Stimulated activated CD4-positive, alpha-beta T cell treated with anti-CD3 and anti-CD28 coated beads, Interleukin-4, amount 100 ng/mL, for 24 hours (primary cell): ENCODE measurements at regions not wholly inside any gene's neighbourhood (a gene's known extent, or its start where the extent isn't known, plus 50 kb on each side); places are given as distances from the start of the nearest gene placed in this dataset.

Experiments used
- DNase-seq: peaks from one replicate; pipeline ENCODE4 v3.0.0-alpha.2; 2020

DNA sequence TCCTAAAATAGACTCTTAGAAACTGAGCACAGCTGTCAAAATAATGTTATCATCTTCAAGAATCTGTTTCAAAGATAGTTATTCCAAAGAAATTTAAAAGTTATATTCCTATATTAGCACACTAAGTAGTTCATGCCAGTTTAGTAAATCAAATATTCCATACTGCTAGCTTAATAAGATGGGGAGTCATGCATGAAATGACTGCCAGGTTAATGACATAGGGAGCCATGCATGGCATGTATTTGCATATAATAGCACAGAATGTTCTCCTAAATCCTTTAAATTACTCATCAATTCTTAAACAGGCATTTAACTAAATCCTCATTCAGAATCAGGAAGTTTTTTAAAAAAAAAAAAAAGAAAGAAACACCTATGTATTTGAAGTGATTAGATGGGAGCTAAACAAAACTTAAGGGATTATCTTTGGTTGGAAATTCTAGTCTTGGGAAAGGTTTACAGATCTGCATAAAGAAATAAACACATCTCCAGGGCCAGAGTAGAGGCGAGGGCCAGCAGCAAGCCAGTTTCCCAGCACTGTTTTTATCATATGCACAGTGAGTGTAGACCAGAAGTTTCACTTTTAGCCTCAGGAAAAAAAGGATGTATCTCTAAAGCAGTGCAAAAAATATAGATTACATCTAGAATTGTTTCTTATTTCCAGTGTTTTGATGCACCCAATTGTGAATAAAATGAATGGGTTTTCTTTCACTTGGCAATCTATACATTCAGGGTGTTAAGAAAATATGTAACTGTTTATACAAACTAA is 366.4 kb upstream of the AGTR1 start:
- DNase-seq, result no peak

DNA sequence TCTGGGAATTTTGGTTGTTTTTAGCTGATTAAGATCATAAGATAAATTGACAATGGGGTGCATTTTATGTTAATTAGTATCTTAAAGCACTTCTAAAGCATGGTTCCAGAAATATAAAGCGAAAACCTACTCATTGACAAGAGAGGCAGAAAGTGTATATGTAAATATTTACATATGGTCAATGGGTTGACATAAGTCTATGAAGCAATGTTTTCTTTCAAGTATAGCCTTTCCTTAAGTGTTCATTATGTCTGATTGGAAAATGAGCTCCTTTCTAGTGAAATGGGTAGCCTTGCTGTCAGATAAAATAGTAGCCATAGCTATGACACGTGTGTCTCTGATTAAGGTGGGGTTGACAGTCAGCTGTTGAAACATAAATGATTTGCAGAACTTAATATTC is 365.2 kb upstream of the AGTR1 start:
- DNase-seq, result no peak

DNA sequence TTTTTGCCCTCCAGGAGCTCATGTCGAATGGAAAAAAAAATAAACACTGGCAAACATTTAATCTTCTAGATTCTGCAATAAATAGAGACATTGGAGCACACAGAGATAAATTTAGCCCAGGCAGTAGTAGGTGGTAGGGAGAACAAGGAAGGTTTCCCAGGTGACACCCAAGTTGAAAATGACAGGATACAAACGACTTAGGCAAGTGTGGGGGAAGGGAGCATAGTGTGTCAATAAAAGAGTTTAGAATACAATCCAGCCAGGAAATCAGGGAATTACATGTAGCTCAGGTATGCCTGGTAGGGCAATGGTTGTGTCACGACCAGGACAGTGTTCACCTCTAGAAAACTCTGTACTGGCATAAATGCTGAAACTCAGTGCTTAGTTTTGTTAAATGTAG is 364.6 kb upstream of the AGTR1 start:
- DNase-seq, result no peak

GRCh38 chr3:148335612-148336011 is 362.1 kb upstream of the AGTR1 start:
- DNase-seq, result no peak

GRCh38 chr3:148343416-148343815 is 354.3 kb upstream of the AGTR1 start:
- DNase-seq, result no peak

GRCh38 chr3:148344521-148344920 is 353.2 kb upstream of the AGTR1 start:
- DNase-seq, result no peak

GRCh38 chr3:148360051-148360450 is 337.7 kb upstream of the AGTR1 start:
- no peak for DNase-seq

- DNase-seq, result no peak
Observed at GRCh38 chr3:148366743-148367410, 330.8 kb upstream of the AGTR1 start.

DNA sequence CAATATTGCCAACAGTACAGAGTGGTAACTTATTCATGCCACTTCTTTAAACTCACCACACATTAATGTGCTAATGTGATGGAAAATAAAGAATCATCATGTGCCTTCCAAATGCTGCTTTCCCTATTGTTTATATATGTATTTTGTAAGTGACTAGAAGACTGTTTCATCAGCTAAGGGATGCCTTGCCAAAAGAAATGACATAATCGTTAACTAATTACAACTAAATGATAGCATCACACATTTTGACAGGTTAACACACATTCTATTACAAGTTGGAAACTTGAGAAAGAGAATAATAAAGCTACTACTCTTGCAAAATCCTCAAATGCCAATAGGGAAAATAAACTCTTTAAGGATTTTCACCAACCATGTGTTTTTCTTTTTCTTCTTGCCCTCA is 329.9 kb upstream of the AGTR1 start:
- no peak for DNase-seq

GRCh38 chr3:148369381-148369780 is 328.3 kb upstream of the AGTR1 start:
- no peak for DNase-seq

GRCh38 chr3:148372206-148372875 is 325.4 kb upstream of the AGTR1 start:
- no peak for DNase-seq

DNA sequence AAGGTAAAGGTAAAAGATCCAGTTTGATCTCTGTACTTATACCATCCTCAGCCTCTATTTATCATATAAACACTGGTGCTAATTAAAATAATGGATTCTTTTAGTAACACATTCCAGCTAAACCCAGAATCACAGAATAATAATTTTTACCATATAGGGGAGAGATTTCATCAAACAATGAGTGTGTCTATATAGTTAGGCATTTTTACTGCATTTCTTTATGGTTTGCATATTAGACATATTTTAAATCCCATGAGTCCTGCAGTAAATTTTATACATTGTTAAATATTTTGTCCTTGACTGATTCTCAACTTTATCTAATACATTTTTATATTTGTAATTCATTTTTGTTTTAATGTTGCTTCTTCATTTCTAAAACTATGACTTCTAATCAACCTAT is 323.7 kb upstream of the AGTR1 start:
- no peak for DNase-seq

DNA sequence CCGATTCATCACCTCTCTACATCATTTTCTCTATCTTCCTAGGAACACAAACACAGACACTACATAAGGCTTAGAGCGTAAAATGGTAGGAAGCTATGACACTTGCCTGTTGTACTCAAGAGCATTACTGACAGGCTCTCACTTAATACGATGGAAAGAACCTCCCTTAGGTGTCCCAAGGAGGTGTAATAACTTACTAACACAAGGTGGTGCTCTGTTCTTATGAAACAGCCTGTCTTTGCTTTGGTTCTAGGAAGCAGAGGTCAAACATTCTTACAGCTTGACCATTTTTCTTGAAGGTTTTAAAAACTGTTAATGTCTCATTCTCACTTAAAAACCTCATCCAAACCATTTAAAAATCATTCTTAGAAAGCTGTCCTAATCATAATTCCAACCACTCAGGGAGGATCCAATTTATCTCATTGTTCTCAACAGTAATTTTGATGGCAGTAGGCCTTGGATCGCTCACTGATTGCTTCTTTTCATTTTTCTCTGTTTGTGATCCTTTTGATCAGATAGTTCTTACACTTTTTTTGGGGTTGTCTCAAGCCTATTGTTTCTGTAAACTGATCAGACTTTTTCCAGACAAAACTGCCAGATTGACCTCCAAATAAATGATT is 317.8 kb upstream of the AGTR1 start:
- no peak for DNase-seq

DNA sequence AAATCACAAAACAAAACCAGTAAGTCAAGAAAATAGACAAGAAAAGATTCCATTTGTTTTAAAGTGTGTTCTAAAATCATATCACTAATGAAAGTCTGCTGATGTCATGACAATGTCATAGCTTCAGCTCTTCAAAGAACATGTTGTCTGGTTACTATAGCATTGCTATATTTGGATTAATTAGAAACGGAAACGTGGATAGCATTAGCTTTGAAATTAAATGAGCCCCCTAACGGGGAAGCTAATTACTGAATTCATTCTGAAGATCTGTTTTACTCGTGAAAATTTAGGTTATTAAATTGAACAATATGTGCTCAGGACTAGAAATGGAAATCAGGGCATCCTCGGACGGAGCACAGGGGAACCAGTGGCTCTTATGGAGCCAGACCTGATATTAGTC is 316.7 kb upstream of the AGTR1 start:
- DNase-seq, result no peak

- no peak for DNase-seq
Observed at GRCh38 chr3:148389916-148390315, 307.8 kb upstream of the AGTR1 start.

DNA sequence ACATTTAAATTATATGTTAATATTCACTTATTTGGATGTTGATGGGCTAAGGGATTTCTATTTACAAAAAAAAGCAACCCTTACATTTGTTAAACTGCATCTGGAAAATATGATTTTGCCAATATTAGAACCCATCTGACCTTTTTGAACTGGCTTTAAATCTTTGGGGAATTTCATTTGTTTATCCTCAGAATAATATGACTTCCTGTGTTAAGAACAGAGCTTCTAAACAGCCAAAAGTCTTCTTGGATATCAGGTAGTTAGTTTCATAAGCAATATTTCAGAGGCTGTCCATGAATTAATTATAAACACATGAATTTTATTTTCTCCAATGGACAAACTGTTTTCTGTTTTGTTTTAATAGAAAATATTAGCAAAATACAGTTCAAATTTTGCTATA is 301.9 kb upstream of the AGTR1 start:
- DNase-seq, result no peak

DNA sequence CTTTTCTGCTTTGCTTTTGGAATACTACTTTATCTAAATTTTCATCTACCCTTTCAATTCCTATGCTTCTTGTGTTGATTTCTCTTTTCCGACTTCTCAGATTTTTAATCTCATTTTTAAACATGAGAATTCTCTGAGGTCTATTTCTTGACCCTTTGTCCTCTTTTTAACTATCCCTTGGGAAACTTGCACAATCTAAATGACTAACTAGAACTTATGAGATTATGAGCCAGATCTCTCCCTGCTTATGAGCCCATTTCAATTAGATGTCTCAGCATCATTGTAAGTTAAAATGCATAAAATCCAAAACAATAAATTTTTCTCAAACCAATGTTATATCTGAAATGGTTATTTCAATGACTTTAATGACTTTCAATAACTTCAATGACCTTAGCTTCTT is 296.9 kb upstream of the AGTR1 start:
- DNase-seq, result no peak

GRCh38 chr3:148408667-148409066 is 289.0 kb upstream of the AGTR1 start:
- DNase-seq, result no peak

DNA sequence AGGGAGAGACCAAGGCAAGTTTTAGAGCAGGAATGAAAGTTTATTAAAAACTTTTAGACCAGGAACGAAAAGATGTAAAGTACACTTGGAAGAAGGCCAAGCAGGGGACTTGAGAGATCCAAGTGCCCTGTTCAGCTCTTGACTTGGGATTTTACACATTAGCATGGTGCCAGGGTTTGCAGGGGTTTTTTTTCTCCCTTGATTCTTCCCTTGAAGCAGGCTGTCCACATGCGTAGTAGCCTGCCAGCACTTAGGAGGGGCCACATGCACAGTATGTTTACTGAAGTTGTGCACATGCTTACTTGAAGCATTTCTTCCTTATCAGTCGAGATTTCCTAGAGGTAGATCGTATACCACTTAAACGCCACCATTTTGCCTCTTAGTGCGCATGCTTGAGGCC is 277.5 kb upstream of the AGTR1 start:
- no peak for DNase-seq

DNA sequence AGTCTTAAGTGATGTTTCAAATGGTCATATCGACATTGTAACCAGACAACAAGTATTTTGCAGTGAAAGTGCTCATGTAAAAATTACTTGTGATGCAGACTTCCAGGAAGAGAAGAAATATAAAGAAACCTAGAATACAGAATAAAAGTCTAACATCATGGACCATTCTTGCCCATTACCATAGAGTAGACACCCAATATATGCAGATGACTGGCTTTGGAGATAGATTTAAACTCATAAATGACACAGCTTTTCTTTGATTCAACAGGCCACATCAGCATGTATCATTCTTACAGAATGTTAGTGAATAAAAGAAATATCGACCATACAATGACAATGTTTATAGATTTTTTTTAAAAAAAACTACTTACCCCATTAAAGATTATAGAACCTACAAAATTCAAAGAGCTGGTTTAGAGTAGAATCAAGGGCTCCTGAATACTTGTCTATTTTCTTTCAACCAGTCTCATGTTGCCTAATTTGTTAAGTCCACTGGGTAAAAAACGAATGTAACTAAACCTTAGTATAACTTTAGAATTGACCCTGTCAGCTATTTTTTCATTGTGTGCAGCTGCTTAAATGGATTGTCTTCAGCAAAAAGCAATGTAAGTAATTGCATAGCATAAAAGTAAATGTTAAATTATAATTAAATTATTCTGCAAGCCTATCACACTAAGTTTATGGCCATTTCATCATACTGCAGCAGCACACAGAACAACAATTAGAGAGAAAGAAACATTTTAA is 268.7 kb upstream of the AGTR1 start:
- no peak for DNase-seq

GRCh38 chr3:148433665-148434064 is 264.0 kb upstream of the AGTR1 start:
- no peak for DNase-seq

DNA sequence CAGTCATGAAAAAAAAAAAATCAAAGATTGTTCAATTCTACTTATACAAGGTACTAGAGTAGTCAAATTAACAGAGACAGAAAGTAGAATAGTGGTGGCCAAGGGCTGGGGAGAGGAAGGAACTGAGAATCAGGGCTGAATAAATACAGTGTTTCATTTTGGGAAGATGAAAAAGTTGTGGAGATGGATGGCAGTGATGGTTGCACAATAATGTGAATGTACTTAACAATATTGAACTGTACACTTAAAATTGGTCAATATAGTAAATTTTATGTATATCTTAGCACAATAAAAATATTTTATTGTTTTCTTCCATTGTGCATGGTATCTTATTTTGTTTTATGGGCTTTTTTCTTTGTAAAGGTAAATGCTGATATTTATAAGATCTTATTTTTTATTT is 262.2 kb upstream of the AGTR1 start:
- no peak for DNase-seq

- DNase-seq, result no peak
Observed at GRCh38 chr3:148439254-148439822, 258.4 kb upstream of the AGTR1 start.
